GM12875 (cell line): ENCODE measurements at regions not wholly inside any gene's neighbourhood (a gene's known extent, or its start where the extent isn't known, plus 50 kb on each side); places are given as distances from the start of the nearest gene placed in this dataset.

Experiments
- H3K4me3 ChIP-seq: one replicate; pipeline ENCODE4 v1.5.1; 2011; ENCODE audit warnings: low read depth, low read length, control low read depth
- CTCF ChIP-seq: IDR thresholded peaks from 2 replicates; pipeline ENCODE4 v1.5.1; 2011; ENCODE audit warnings: low read depth, mild to moderate bottlenecking, control low read depth, inconsistent platforms, low read length, moderate library complexity, borderline replicate concordance; ENCODE audit not compliant: insufficient read depth

GRCh38 chr1:87535551-87535950, 206.9 kb downstream of the LMO4 start:
- no peak overlapping the region for H3K4me3 ChIP-seq
- TF ChIP-seq CTCF, result no peak

GRCh38 chr1:87539147-87539546, 210.5 kb downstream of the LMO4 start:
- TF ChIP-seq CTCF, result no peak

GRCh38 chr1:87542697-87543096, 214.0 kb downstream of the LMO4 start:
- no peak for TF ChIP-seq CTCF
- no peak overlapping the region for H3K4me3 ChIP-seq

More at GRCh38 chr1:87539147-87539546, 210.5 kb downstream of the LMO4 start:
- no peak overlapping the region for H3K4me3 ChIP-seq

- TF ChIP-seq CTCF, result no peak
- no peak overlapping the region for H3K4me3 ChIP-seq
Measured at GRCh38 chr1:87549738-87550137, 221.1 kb downstream of the LMO4 start.

- H3K4me3 ChIP-seq, result no peak overlapping the region
- TF ChIP-seq CTCF, result no peak
Measured at GRCh38 chr1:87553511-87553910, 224.8 kb downstream of the LMO4 start.

GRCh38 chr1:87555366-87555765, 226.7 kb downstream of the LMO4 start:
- no peak for TF ChIP-seq CTCF

GRCh38 chr1:87556326-87556725, 227.6 kb downstream of the LMO4 start:
- no peak for TF ChIP-seq CTCF
- no peak overlapping the region for H3K4me3 ChIP-seq

More at GRCh38 chr1:87555366-87555765, 226.7 kb downstream of the LMO4 start:
- no peak overlapping the region for H3K4me3 ChIP-seq
